ENCODE measurements at regions not wholly inside any gene's neighbourhood (a gene's known extent, or its start where the extent isn't known, plus 50 kb on each side); places are given as distances from the start of the nearest gene placed in this dataset.

DNA sequence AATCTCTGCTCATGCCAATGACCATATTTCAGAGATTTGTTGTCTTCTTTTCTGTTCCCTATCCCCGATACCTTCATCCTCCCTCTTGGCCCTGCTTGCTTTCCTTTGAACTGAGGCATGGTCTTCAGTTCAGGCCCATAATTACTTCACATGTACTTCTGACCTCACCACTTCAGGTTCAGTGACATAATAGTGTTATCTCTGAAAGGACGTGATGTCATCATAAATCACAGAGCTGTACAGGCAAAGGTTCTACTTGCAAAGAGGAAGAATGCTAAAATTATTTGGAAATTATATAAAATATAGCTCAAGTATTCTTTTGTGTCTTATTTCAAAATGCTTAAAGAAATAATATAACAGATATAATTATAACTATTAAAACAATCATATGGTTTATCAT lies 230.3 kb upstream of the ESRRG start:
- no peak for DNase-seq (ENCODE audit: low spot score)
- intact Hi-C loops (cut with DNase I), result no loop called here

DNA sequence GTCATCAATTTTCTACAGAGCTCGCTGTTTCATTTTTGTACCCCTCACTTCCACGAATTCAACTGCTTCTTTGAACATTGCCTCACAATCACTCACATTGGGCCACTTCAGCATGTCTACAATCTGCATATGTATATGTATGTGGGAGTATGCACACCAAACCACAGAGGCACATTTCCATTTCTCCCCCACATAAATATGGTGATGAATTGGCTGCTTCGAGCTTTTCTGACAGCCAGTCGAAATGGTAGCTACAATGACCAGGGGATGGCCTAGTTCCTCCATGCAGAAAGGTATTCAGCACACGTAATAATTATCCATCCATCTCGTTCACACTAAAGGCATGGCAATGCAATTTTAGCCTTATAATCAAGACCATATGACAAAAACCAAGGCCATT lies 229.6 kb upstream of the ESRRG start:
- intact Hi-C loops (cut with DNase I), result no loop called here
- DNase-seq (ENCODE audit: low spot score), result no peak

DNA sequence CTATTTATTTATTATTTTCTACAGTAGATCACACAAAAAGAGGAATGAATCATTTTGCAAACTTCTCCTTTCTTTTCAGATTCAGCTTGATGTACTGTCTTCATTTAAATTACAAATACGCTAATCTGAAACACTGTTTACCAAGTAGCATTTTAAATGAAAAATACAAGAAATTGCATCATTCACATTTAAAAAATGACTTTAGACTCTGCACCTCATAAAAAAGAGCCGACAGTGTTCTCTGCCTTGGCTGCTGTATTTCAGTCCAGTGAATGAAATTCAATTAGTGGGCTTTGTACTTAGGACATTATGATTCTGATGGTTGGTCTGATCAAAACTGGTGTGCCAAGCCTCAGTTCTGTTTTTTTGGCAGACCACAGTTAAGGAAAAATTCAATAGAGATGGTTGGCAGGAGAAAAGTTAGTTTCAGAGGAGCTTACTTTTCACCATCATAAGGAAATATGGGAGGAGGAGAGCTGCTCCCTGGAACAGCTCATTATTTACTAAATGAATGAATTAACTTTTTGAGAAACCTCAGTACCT lies 222.4 kb upstream of the ESRRG start:
- intact Hi-C loops (cut with DNase I), result no loop called here
- no peak for DNase-seq (ENCODE audit: low spot score)

DNA sequence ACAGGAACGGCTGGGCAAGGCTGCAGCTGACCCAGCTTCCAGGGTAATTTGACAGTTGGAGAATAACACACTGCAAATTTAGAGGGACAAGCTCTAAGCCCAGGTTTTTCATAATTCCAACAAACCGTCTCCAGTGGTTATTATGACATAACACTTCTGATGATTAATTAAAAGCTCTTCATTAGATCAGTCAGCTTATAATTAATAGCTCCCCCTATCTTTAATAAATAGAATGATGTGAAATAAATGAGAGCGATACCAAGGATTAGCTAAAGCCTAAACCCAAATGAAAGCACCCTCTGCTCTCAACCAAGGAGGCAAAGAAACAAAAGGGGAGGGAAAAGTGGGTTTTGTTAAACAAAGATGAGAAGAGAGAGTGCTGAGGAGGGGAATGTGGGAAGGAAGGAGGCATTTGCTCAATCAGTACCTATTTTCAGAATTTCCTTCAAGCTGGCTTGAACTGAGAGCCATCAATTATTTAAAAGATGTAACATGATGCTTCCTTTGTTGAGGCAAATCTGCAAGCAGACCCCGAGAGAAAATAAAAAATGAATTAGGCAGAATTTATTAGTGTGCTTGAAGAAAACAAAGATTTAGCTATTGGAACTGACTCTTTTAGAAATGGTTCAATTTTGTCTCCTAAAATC lies 221.8 kb upstream of the ESRRG start:
- DNase-seq (ENCODE audit: low spot score), result no peak
- intact Hi-C loops (cut with DNase I), result no loop called here

DNA sequence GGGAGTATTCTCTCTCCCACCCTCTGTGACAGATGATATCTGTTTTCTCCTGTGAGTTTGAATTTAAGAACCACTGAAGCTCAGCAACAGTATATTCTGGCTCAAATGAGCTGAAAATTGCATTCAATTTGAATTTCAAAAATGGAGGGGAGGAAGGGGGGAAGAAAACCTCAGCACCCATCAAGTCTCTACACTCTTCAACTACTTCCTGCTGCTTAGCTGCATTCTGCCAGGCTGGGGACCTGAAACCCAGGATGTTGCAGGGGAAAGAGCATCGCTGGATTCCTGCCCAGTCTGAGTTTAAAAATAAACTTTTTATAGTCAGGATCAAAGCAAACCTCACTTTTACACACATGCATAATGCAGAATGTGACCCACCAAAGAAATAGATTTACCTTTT lies 214.3 kb upstream of the ESRRG start:
- intact Hi-C loops (cut with DNase I), result no loop called here
- DNase-seq (ENCODE audit: low spot score), result no peak

DNA sequence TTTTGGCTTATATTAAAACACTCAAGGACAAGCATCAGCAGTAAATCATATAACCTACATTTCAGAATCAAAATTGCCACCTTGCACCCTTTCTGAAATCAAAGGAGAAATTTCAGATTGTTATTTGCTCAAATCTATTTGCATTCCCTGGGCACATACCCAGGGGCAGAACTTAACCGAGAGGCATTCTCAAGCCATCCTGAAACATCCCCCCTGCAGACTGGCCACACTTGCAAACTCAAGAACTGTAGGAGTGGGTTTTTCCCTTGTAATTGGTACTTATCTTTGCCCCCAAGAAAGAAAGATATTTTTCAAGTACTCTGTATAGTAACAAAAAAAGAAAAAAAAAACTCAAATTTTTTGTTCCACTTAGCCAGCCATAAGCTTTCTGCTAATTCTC lies 213.6 kb upstream of the ESRRG start:
- intact Hi-C loops (cut with DNase I), result no loop called here
- DNase-seq (ENCODE audit: low spot score), result no peak

DNA sequence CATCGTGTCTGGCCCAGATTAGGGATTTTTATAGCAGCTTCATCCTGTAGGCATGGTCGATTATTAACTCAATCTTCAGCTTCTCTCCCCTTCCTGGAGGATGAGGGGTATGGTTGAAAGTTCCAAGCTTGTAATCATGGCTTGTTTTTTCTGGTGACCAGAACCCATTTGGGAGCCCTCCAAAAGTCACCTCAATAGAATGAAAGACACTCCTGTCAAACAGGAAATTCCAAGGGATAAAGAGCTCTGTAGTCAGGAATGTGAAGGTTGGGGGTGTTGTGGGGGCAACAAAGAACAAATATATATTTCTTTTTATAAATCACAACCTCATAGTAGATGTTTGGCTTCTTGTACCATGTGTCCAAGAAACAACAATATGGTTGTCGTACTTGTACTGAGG lies 212.7 kb upstream of the ESRRG start:
- DNase-seq (ENCODE audit: low spot score), result no peak
- intact Hi-C loops (cut with DNase I), result no loop called here

DNA sequence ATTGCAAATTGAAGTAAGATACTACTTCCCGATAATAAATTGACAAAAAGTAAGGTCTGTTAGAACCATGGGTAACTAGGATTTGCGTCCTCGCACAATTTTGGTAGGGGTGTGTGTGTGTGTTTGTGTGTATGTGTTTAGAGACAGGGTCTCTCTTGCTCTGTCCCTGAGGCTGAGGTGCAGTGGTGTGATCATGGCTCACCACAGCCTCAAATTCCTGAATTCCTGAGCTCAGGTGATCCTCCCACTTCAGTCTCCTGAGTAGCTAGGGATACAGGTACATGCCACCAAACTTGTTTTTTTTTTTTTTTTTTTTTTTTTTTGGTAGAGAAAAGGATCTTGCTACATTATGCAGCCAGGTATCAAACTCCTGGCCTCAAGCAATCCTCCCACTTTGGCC lies 209.2 kb upstream of the ESRRG start:
- no peak for DNase-seq (ENCODE audit: low spot score)
- intact Hi-C loops (cut with DNase I), result no loop called here

DNA sequence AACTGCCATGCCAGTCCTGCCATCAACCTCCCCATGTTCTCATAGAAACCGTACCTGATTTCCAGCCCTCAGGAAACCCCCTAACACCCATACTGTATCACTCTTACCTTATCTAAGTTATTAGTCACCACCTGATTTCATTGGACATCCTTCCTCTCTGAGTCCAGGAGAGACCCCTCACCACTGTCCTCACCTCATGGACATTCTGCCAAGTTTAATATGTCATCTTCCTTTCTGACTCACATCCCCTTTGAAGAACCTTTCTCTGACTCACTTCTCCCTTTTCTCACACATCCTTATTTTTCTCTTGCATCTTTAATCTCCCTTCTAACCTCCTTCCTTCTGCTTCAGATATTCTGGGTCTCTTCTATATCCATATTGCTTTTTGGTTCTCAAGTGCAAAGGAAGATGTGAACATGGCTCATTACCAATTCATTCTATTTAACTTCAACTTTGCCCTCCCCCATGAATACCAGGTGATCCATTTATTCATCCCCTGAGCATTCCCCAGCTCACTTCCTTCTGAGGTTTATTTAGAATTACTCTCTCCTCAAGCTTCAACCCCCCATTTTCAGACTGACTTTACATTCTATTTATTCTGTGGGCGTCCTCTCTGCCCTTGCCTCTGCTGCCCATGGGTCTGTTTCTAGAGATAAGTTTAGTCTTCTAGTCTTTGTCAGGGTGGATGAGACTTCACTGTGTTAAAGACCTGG lies 206.8 kb upstream of the ESRRG start:
- DNase-seq (ENCODE audit: low spot score), result no peak
- intact Hi-C loops (cut with DNase I), result no loop called here

DNA sequence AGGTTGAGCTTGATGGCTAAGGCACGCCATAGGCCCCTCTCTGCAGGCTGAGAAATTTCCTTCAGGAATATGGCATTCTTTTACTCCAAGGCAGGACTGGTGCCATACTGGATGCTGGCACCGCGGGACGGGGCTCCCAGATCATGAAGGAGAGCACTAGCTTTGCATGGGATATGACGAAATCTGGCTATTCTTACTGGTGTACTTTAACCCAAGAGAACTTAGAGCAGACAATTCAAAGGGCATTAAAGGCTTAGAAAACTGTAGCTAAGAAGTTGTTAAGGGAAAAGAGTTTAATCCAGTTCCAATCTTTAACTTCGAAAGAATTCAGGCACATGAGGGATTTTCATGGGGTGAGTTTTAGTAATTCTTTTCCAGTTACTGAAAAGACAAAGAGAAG lies 204.4 kb upstream of the ESRRG start:
- DNase-seq (ENCODE audit: low spot score), result no peak
- intact Hi-C loops (cut with DNase I), result no loop called here

DNA sequence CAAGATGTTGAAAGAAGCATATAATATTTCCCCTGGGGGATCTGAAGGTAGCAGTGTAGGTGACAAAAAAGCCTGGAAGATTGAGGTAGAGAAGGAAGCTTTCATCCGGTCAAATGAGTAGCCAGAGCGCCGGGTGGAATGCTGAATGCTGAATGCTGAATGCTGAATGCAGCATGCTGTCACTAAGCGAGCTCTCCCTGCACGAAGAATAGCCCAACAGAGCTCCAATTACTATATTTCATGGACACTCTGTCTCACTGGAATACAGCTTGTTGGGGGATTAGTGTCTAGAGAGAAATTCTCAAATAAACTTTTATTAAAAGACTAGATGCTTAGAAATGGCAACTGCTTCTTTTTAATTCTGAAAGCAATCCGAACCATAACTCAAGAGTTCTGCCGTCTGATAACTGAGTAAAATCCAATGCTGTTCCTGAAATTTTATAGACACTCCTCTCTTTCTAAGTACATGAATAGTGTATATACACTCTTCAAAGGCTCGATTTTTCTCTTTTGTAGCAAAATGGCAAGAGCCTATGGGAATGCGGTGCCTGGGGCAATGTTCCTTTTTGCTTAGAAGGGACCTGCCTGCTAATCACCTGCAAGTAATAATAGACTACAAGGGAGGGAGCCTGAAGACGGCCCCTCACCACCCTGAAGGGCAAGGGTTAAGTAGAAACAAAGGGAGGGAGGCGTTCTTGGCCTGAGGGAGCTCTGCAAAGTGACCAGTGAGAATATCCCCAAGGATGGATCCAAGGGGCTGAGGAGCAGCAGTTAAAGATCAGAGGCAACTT lies 203.7 kb upstream of the ESRRG start:
- intact Hi-C loops (cut with DNase I), result no loop called here
- DNase-seq (ENCODE audit: low spot score), result no peak

DNA sequence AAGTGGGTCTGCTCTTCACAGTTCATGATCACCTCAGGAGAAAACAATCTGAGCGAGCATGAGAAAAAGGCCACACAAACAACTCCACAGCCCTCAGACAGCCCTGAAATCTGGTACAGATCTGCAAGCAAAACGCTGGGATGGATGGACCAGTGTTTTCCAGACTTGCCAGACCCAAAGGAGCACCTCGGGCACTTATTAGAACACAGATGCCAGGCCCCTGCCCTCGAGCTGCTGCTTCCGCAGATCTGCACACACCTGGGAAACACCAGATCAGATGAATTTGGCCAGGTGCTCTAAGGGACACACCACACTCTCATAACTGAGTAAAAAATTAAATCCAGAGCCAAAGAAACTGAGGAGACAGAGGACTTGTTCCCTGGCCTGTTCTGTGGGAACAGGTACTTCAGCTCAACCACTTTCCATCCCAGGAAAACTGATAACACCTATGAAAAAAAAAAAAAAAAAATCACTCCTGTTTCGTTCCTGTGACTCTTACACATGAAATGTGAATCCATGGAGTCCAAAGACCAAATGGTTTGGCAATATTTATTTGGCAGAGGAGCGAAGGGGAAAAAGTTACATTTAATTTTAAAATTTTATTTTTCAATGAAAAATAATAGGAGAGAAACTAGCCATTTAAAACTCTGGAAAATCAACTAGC lies 202.9 kb upstream of the ESRRG start:
- intact Hi-C loops (cut with DNase I), result no loop called here
- no peak for DNase-seq (ENCODE audit: low spot score)

DNA sequence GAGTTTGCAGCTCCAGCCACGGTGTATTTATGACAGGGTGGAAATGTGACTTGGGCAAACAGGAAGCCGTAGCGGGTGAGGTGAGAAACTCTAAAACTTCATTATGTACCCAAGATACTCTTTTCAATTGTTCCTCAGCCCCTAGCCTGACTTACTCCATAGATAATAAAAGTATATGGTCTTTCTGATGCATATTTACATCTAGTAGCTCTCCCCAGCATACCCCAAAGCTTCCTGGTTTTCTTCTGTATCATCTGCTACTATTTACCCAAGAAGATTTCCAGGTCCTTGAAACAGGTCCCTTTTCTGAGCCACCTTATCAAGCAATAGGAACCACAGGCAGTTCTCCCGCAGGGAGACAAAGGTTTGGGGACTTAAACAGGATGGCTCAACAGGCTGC lies 201.5 kb upstream of the ESRRG start:
- intact Hi-C loops (cut with DNase I), result no loop called here
- DNase-seq (ENCODE audit: low spot score), result no peak

DNA sequence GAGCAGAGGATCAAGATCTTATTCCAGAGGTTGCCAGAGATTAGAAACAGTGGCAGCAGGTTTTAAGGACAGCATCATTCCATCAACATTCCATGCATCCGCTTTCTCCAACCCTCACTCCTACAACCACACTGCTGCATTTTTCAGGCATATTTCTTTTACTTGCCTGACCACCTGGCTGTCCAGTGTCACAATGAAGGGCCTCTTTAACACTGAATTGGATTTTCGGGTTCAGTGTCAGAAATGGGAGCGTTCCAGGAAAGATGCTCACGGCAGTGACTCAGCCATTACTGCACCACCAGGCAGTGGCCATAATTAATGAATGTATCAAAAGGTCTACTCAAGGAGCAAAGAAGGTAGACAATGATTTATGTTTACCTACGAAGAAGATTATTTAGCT lies 200.4 kb upstream of the ESRRG start:
- DNase-seq (ENCODE audit: low spot score), result no peak
- intact Hi-C loops (cut with DNase I), result no loop called here

DNA sequence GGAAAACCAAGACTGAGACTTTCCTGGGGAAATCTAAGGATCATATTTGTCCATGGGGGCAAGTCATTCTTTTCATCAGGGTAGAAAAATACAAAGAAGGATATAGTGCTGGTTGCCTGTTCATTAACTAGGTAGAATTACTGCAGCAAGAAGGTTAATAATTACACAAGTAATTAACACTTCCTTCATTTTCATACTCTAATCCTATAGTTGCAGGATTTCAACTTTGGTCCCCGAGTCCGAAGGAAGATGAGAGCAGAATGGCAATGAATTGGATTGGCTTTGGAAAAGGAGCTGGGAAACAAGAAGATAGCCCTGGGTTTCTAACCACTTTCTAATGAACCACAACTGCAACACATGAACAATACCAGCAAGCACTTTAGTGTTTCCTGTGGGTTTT lies 199.2 kb upstream of the ESRRG start:
- intact Hi-C loops (cut with DNase I), result no loop called here
- DNase-seq (ENCODE audit: low spot score), result no peak

DNA sequence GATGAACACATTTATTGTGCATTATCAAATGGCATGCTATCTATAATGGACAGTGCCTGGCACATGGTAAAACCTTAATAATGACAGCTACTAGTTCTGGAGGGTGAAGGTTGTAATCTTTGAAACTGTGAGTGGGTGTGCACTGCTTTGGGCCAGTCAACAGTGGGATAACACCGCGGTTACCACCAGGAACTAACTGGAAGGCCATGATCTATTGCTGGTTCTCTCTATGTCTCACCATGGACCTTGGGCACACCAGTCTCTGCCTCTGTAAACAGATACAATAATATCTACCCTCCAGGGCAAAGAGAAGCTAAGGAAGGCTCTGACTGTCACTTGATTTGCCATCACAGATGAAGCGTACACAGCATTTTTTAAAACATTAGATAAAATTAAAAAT lies 198.6 kb upstream of the ESRRG start:
- intact Hi-C loops (cut with DNase I), result no loop called here
- no peak for DNase-seq (ENCODE audit: low spot score)

DNA sequence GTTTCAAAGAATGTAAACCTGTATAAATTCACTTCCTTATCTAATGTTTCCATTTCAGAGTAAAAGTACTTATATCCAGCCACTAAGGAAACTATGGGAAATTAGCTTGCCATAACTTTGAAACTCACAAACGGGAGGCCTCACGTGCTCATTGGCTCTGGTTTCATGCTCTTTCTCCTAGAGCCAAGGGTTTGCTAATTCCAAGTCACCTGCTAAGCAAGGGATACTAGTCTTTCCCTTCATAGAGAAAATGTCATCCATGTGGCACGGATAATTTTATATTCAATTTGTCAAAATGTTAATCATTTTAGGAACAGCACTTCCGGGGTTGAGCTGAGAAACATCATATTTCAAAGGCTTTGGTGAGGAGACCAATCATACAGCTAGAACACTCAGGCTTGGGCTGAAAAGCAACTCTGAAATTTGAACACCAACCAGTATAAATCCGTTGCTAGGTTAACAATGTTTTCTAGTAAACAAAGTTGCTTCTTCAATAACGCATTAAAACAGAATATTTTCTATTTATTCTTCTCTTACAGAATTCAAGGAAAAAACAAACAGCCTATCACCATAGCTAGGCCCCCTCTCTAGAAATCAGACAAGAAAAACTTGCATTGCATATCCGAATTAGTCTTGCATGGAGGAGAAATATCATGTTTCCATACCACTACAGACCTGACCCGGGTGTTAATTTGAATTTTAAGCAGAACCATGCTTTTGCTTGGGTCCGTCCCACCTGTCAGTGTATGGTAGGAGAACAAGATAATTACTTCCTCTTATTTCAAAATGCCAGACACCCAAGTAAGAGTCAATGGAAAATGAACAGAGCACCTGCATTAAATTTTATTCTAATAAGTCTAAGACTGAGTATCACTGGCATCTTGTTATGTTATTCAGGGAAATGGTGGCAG lies 196.1 kb upstream of the ESRRG start:
- no peak for DNase-seq (ENCODE audit: low spot score)
- intact Hi-C loops (cut with DNase I), result no loop called here

DNA sequence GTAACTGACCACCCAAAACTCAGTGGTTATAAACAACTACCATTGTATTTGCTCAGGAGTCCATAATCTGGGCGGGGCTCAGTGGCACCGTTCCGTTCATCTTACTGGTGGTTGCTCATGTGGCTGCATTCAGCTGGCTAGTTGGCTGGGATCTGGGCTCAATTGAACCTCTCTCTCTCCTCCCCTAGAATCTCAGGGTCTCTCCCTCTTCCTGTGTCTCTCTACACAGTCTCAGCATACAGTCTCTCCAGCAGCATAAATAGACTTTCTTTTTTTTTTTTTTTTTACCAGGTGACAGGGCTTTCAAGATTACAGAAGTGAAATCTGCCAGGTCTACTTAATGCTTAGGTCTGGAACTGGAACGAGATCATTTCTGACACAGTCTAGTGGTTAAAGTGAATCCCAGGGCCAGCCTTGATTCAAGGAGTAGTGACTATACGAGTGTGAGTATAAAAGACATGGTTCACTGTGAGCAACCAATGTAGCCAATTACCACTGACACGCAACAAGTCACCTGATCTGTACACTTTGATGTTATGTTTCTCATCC lies 193.7 kb upstream of the ESRRG start:
- DNase-seq (ENCODE audit: low spot score), result no peak
- intact Hi-C loops (cut with DNase I), result no loop called here

DNA sequence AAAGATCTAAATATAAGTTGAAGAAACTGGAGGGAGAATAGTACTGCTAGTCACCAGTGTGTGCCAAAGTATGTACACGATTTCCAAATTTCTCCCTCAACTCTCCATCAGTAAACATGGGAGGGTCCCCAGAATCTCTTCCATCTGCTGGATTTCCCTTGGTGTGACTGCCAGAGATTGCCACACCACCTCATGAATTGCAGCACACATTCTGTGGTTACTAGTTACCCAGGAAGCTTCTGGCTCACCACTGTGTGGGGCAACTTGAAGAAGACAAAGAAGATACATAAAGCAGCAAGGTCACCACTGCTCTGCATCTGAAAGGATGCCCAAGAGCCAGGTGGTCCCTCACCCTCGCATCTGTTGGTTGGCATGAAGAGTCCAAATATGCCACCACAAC lies 191.7 kb upstream of the ESRRG start:
- intact Hi-C loops (cut with DNase I), result no loop called here
- no peak for DNase-seq (ENCODE audit: low spot score)
